Esophagus muscularis mucosa (tissue), 4 donors: ENCODE measurements at regions not wholly inside any gene's neighbourhood (a gene's known extent, or its start where the extent isn't known, plus 50 kb on each side); places are given as distances from the start of the nearest gene placed in this dataset.
A peak's percentile ranks its signal among the peaks of the same experiment; 100 is the strongest.

Source experiments
- DNase-seq: peaks from one replicate; pipeline ENCODE4 v3.0.0-alpha.2; 2017; ENCODE audit errors: extremely low spot score
- H3K27ac ChIP-seq, 4 donors: fragments of 200-600 bp; sonication (generic); replicated peaks in 1 of 4; 1 replicate in 3 of 4; 2 replicates in 1 of 4; pipeline ENCODE4 v1.5.1; 2016 to 2019; ENCODE audit warnings: mild to moderate bottlenecking in 1 of 4
- H3K27me3 ChIP-seq, 4 donors: fragments of 200-600 bp; sonication (generic); one replicate each; pipeline versions ENCODE4 v1.5.1 to v1.6.0; 2016 to 2019
- H3K36me3 ChIP-seq, 4 donors: fragments of 200-600 bp; sonication (generic); one replicate each; pipeline ENCODE4 v1.5.1; 2016 to 2019
- H3K4me1 ChIP-seq, 4 donors: fragments of 200-600 bp; sonication (generic); one replicate each; pipeline ENCODE4 v1.5.1; 2016 to 2019
- H3K4me3 ChIP-seq, 4 donors: fragments of 200-600 bp; sonication (generic); 1 replicate in 2 of 4; 2 replicates in 2 of 4; pipeline ENCODE4 v1.5.1; 2016 to 2019; ENCODE audit warnings: mild to moderate bottlenecking in 4 of 4, moderate library complexity in 1 of 4
- H3K9me3 ChIP-seq, 4 donors: fragments of 200-600 bp; sonication (generic); 1 replicate in 3 of 4; 2 replicates in 1 of 4; pipeline ENCODE4 v1.5.1; 2016 to 2019
- EP300 ChIP-seq: sonication (generic); formaldehyde crosslinking; IDR thresholded peaks from one replicate; pipeline ENCODE4 v1.6.1; 2017; ENCODE audit warnings: antibody characterized with exemption
- POLR2A ChIP-seq: fragments of 450-650 bp; IDR thresholded peaks from one replicate; pipeline ENCODE4 v1.6.1; 2017; ENCODE audit warnings: antibody characterized with exemption, moderate library complexity, mild to moderate bottlenecking, low read depth
- POLR2AphosphoS5 ChIP-seq, 2 donors: sonication (generic); formaldehyde crosslinking; IDR thresholded peaks; one replicate each; pipeline ENCODE4 v1.6.1; 2017; ENCODE audit warnings: antibody characterized with exemption in 2 of 2
- WGBS: methylation state at CpG from one replicate; pipeline ENCODE4 v1.1.5; 2018; 5-methylcytosine and 5-hydroxymethylcytosine counted together
- intact Hi-C: fragments of 100-400 bp; cut with DNase I; formaldehyde crosslinking; loops from one replicate; pipeline ENCODE4 v1.15.1; 2023
- TF ChIP-seq, protein P1 (sequence below), 3 experiments: fragments of 200-600 bp in 2 of 3; fragments of 450-650 bp in 1 of 3; sonication (generic) in 2 of 3; IDR thresholded peaks; one replicate each; pipeline ENCODE4 v1.5.1; 2017 to 2019; ENCODE audit warnings: antibody characterized with exemption in 3 of 3, mild to moderate bottlenecking in 2 of 3, moderate library complexity in 1 of 3

DNA sequence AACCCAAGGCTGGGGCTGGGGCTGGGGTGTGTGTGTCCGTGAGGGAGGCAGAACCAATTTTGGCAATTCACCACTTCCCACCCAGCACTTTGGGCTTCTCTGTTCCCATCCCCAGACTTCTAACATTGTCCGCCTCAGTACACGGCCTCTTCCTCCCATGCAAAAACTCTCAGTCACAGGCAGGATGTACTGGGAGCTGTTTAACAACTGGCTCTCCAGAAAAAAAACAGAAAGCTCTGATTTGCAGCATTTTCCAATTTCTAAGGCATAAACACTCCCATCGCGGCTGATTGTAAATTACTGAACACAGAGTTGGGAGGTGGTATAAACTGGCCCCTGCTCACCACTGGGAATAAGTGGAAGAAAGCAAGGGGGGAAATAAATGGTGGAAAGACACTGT is 73.1 kb upstream of the MAP4K3 start:
- intact Hi-C loops, result loop anchor here (5.0 kb wide), 2 partner anchors 73 to 187 kb away; partner anchors contain the start of gene MAP4K3
- H3K9me3 ChIP-seq, result no peaks in the 10 kb centered on the region
- H3K27ac ChIP-seq, result peak overlapping the region; percentile 31 to 74 (median 58)
- no peak overlapping the region for H3K4me3 ChIP-seq
- 72% methylated on average over 5 of the region's 5 CpGs for WGBS
- TF ChIP-seq EP300 (no peak), POLR2AphosphoS5 (IDR thresholded peaks at IDR 0.05) (no peak), POLR2A (no peak)
- TF ChIP-seq, protein P1, sequence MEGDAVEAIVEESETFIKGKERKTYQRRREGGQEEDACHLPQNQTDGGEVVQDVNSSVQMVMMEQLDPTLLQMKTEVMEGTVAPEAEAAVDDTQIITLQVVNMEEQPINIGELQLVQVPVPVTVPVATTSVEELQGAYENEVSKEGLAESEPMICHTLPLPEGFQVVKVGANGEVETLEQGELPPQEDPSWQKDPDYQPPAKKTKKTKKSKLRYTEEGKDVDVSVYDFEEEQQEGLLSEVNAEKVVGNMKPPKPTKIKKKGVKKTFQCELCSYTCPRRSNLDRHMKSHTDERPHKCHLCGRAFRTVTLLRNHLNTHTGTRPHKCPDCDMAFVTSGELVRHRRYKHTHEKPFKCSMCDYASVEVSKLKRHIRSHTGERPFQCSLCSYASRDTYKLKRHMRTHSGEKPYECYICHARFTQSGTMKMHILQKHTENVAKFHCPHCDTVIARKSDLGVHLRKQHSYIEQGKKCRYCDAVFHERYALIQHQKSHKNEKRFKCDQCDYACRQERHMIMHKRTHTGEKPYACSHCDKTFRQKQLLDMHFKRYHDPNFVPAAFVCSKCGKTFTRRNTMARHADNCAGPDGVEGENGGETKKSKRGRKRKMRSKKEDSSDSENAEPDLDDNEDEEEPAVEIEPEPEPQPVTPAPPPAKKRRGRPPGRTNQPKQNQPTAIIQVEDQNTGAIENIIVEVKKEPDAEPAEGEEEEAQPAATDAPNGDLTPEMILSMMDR (IDR thresholded peaks at IDR 0.05), result no peak
- no peaks in the 10 kb centered on the region for H3K36me3 ChIP-seq
- H3K27me3 ChIP-seq, result no peaks in the 10 kb centered on the region
- no peak for DNase-seq
- peaks cover 59 to 89% (median 78%) of the 10 kb centered on the region in 4 donors for H3K4me1 ChIP-seq

DNA sequence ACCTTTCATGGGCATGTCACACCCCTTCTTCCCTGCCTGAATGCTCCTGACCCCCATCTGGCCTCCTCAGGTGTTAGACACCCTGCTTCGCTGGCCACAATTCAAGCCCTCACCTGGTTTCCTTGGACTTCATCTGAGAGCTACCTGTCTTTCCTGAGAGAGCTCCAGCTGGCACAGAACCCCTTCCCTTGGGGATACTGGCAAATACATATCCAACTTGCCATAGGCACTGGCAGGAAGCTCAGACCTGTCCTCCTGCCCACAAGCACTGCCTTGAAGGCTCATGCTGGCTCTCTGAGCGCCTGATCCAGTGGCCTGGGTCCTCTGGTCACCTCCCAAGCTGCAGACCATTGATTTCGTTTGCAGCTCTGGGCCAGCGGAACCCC is 74.1 kb upstream of the MAP4K3 start:
- Histone ChIP-seq H3K9me3 (no peaks in the 10 kb centered on the region), H3K27me3 (no peaks in the 10 kb centered on the region), H3K4me1 (peaks cover 58 to 89% (median 79%) of the 10 kb centered on the region in 4 donors), H3K36me3 (no peaks in the 10 kb centered on the region), H3K4me3 (no peak overlapping the region), H3K27ac (peak overlapping the region; percentile 70 to 74 (median 74))
- intact Hi-C loops, result loop anchor here (5.0 kb wide), 2 partner anchors 74 to 186 kb away; partner anchors contain the start of gene MAP4K3
- 93% methylated on average over 4 of the region's 4 CpGs for WGBS
- no peak for DNase-seq
- TF ChIP-seq POLR2A, result no peak
- TF ChIP-seq, protein P1 (IDR thresholded peaks at IDR 0.05), result no peak
- no peak for TF ChIP-seq POLR2AphosphoS5 (IDR thresholded peaks at IDR 0.05)
- no peak for TF ChIP-seq EP300

DNA sequence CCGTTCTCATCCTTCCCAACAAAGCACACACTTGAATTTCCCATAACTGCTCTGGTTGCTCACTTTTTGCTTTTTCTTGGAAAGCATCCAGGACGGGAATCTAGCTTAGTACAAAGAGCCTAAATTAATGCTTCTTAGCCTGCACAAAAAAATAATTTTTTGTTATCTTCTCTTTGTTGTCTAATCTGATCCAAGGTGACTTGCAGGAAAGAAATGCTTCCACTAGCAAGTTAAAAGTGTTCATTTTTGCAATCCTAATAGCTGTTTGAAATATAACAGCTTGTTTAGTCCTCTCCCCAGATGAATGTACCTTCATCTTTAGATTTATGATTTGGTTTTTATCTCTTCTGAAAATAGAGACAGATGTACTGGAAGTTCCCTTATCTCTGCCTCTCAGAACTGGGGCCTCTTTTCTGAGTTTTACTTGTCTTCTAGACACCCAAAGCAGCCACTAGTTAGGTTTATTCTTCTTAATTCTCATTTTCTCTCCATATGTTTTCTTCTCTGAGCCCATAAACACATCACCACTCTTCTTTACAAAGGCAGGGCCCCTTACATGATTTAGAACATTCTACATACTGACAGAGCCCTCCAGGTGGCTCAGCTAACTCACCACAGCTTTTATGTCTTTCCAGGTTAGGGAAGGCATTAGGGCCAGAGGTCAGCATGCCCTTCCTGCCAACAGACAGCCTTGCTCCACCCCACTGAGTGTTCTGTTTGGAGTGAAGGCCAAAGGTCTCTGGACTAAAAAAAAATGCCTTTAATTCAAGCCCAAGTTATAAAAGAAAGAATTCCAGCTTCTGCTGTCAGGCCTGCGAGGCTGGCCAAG is 74.7 kb upstream of the MAP4K3 start:
- TF ChIP-seq POLR2A (no peak), POLR2AphosphoS5 (IDR thresholded peaks at IDR 0.05) (no peak), EP300 (no peak)
- TF ChIP-seq, protein P1 (IDR thresholded peaks at IDR 0.05), result no peak
- Histone ChIP-seq H3K4me3 (no peak overlapping the region), H3K27me3 (no peaks in the 10 kb centered on the region), H3K9me3 (no peaks in the 10 kb centered on the region), H3K27ac (peak overlapping the region; percentile 70 to 74 (median 74)), H3K36me3 (no peaks in the 10 kb centered on the region), H3K4me1 (peaks cover 64 to 92% (median 85%) of the 10 kb centered on the region in 4 donors)
- 43% methylated on average over 3 of the region's 3 CpGs for WGBS
- no peak for DNase-seq
- intact Hi-C loops, result loop anchor here (5.0 kb wide), 2 partner anchors 75 to 185 kb away; partner anchors contain the start of gene MAP4K3

DNA sequence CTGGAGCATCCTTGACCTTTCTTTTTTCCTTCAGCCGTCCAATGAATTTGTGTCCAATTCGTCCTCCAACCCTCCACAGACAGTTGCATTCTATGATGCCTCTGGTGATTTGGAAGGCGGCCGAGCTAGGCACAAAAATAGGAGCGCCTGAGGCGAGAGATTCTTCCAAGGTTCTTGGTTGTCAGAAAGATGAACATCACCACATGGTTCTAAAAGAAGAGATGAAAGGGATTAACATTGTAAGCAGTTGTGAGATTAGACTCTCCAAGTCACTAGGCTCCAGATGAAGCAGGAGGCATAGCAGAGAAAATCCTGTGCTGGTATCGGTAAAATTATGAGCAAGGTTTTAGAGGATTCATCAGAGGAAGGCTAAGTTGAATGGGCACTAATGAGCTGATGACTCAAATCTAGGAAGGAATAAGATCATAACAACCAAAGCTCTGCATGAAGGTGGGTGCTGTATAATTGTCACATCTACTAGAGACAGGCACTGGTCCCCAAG is 75.4 kb upstream of the MAP4K3 start:
- Histone ChIP-seq H3K36me3 (no peaks in the 10 kb centered on the region), H3K9me3 (no peaks in the 10 kb centered on the region), H3K27me3 (no peaks in the 10 kb centered on the region), H3K4me3 (no peak overlapping the region), H3K4me1 (peaks cover 69 to 98% (median 89%) of the 10 kb centered on the region in 4 donors), H3K27ac (peak overlapping the region; percentile 70 to 74 (median 74))
- WGBS, result 36% methylated on average over 7 of the region's 7 CpGs
- intact Hi-C loops, result loop anchor here (5.0 kb wide), 2 partner anchors 75 to 185 kb away; partner anchors contain the start of gene MAP4K3
- TF ChIP-seq, protein P1 (IDR thresholded peaks at IDR 0.05), result no peak
- TF ChIP-seq POLR2AphosphoS5 (IDR thresholded peaks at IDR 0.05), result peak; percentile 32 to 42
- DNase-seq, result no peak
